Panc1 (cell line): ENCODE measurements at regions not wholly inside any gene's neighbourhood (a gene's known extent, or its start where the extent isn't known, plus 50 kb on each side); places are given as distances from the start of the nearest gene placed in this dataset.
"Not testable (repeated sequence)": the region's sequence is repeated elsewhere in the genome, so short reads cannot be mapped to it uniquely, and the experiment has no call there.

ENCODE experiments used
- ATAC-seq: fragments of 200-7000 bp; cut with Tn5 transposase; 2 replicates; pipeline ENCODE4 v1.9.1; 2020; ENCODE audit warnings: mild to moderate bottlenecking, moderate library complexity
- BruUV-seq: library from RNA; stranded (reverse); fragments of 400-500 nt; replicated peaks from 2 replicates; lab custom pipeline; 2021; lab: Mats Ljungman, UMichigan
- CTCF ChIA-PET: fragments of 300-600 bp; sonication (Branson Sonifier 250); formaldehyde crosslinking; loops from one replicate; lab custom pipeline; 2022; ENCODE audit warnings: antibody characterized with exemption; lab: Charles Lee
- POLR2A ChIA-PET: fragments of 300-600 bp; sonication (Branson Sonifier 250); formaldehyde crosslinking; loops from one replicate; lab custom pipeline; 2022; ENCODE audit warnings: antibody characterized with exemption; lab: Charles Lee
- DNase-seq: peaks from one replicate; pipeline ENCODE4 v3.0.0-alpha.2; 2010; ENCODE audit warnings: low read depth, low spot score
- H3K27ac ChIP-seq: 2 replicates; pipeline ENCODE4 v1.5.1; 2011; ENCODE audit warnings: mild to moderate bottlenecking, low read length, inconsistent platforms
- H3K27me3 ChIP-seq: fragments of 200-500 bp; sonication (Bioruptor generic); 2 replicates; pipeline ENCODE4 v1.6.0; 2014; ENCODE audit warnings: low read length, inconsistent platforms; ENCODE audit not compliant: control insufficient read depth, insufficient read depth
- H3K36me3 ChIP-seq: fragments of 200-500 bp; sonication (Bioruptor generic); 2 replicates; pipeline ENCODE4 v1.5.1; 2014; ENCODE audit warnings: inconsistent platforms, mild to moderate bottlenecking, low read length, moderate library complexity; ENCODE audit not compliant: control insufficient read depth, insufficient read depth
- H3K4me1 ChIP-seq: 2 replicates; pipeline ENCODE4 v1.5.1; 2011; ENCODE audit warnings: inconsistent platforms, mild to moderate bottlenecking, low read length, moderate library complexity; ENCODE audit not compliant: control insufficient read depth, insufficient read depth
- H3K4me3 ChIP-seq, 2 experiments: 2 replicates each; pipeline ENCODE4 v1.5.1; 2011 to 2012; ENCODE audit warnings: low read depth in 2 of 2, low read length in 2 of 2, mild to moderate bottlenecking in 2 of 2, inconsistent platforms in 1 of 2, moderate library complexity in 1 of 2
- H3K9me3 ChIP-seq: fragments of 200-500 bp; sonication (Bioruptor generic); 2 replicates; pipeline ENCODE4 v1.5.1; 2014; ENCODE audit warnings: low read depth, mild to moderate bottlenecking, inconsistent platforms, low read length, moderate library complexity; ENCODE audit not compliant: control insufficient read depth, insufficient read depth
- POLR2AphosphoS5 ChIP-seq: IDR thresholded peaks from 2 replicates; pipeline ENCODE4 v1.6.1; 2012; ENCODE audit warnings: mild to moderate bottlenecking, low read depth, low read length, moderate library complexity
- SIN3A ChIP-seq: IDR thresholded peaks from 2 replicates; pipeline ENCODE4 v1.6.1; 2012; ENCODE audit warnings: low read depth, mild to moderate bottlenecking, low read length, moderate library complexity, borderline replicate concordance; ENCODE audit not compliant: insufficient read depth
- TCF7L2 ChIP-seq: IDR thresholded peaks from 2 replicates; pipeline ENCODE4 v1.6.1; 2011; ENCODE audit warnings: mild to moderate bottlenecking, low read depth, low read length, inconsistent platforms
- in situ Hi-C: cut with HindIII; loops from 2 replicates; pipeline ENCODE4 v1.10.0; 2016; ENCODE audit warnings: low sequenced_read_pairs, low pct_unique_long_range_greater_than_20kb
- intact Hi-C: fragments of 100-400 bp; cut with micrococcal nuclease; formaldehyde crosslinking; loops from one replicate; pipeline ENCODE4 v1.10.0; 2022; ENCODE audit not compliant: unreplicated experiment
- TF ChIP-seq, protein P1 (sequence below), 2 experiments: IDR thresholded peaks; 2 replicates each; pipeline ENCODE4 v1.6.1; 2011 to 2012; ENCODE audit warnings: low read depth in 2 of 2, control low read depth in 1 of 2, low read length in 1 of 2, mild to moderate bottlenecking in 1 of 2, moderate library complexity in 1 of 2; ENCODE audit not compliant: insufficient read depth in 1 of 2
- TF ChIP-seq, protein P2 (sequence below): fragments of 450-650 bp; IDR thresholded peaks from 2 replicates; pipeline ENCODE4 v1.5.1; 2017; ENCODE audit warnings: mild to moderate bottlenecking

GRCh38 chr9:109653470-109653869 lies 126.5 kb upstream of the PALM2AKAP2 start:
- no peaks in the 10 kb centered on the region for H3K9me3 ChIP-seq
- BruUV-seq = no TSS peak
- TF ChIP-seq POLR2AphosphoS5 (no peak), TCF7L2 (no peak), SIN3A (no peak)
- TF ChIP-seq, protein P1, sequence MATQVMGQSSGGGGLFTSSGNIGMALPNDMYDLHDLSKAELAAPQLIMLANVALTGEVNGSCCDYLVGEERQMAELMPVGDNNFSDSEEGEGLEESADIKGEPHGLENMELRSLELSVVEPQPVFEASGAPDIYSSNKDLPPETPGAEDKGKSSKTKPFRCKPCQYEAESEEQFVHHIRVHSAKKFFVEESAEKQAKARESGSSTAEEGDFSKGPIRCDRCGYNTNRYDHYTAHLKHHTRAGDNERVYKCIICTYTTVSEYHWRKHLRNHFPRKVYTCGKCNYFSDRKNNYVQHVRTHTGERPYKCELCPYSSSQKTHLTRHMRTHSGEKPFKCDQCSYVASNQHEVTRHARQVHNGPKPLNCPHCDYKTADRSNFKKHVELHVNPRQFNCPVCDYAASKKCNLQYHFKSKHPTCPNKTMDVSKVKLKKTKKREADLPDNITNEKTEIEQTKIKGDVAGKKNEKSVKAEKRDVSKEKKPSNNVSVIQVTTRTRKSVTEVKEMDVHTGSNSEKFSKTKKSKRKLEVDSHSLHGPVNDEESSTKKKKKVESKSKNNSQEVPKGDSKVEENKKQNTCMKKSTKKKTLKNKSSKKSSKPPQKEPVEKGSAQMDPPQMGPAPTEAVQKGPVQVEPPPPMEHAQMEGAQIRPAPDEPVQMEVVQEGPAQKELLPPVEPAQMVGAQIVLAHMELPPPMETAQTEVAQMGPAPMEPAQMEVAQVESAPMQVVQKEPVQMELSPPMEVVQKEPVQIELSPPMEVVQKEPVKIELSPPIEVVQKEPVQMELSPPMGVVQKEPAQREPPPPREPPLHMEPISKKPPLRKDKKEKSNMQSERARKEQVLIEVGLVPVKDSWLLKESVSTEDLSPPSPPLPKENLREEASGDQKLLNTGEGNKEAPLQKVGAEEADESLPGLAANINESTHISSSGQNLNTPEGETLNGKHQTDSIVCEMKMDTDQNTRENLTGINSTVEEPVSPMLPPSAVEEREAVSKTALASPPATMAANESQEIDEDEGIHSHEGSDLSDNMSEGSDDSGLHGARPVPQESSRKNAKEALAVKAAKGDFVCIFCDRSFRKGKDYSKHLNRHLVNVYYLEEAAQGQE (IDR thresholded peaks at IDR 0.05; ENCODE audit: insufficient read depth in 1 of 2, low read depth in 2 of 2, low read length in 1 of 2) = no peak
- TF ChIP-seq, protein P2, sequence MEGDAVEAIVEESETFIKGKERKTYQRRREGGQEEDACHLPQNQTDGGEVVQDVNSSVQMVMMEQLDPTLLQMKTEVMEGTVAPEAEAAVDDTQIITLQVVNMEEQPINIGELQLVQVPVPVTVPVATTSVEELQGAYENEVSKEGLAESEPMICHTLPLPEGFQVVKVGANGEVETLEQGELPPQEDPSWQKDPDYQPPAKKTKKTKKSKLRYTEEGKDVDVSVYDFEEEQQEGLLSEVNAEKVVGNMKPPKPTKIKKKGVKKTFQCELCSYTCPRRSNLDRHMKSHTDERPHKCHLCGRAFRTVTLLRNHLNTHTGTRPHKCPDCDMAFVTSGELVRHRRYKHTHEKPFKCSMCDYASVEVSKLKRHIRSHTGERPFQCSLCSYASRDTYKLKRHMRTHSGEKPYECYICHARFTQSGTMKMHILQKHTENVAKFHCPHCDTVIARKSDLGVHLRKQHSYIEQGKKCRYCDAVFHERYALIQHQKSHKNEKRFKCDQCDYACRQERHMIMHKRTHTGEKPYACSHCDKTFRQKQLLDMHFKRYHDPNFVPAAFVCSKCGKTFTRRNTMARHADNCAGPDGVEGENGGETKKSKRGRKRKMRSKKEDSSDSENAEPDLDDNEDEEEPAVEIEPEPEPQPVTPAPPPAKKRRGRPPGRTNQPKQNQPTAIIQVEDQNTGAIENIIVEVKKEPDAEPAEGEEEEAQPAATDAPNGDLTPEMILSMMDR = no peak
- POLR2A ChIA-PET = no interaction called here
- DNase-seq = no peak
- ATAC-seq = no peak
- H3K36me3 ChIP-seq = no peaks in the 10 kb centered on the region
- no peaks in the 10 kb centered on the region for H3K27me3 ChIP-seq
- in situ Hi-C loops (no loop called here), intact Hi-C loops (loop anchor here (2.0 kb wide), 1 partner anchor 79 kb away; no protein-coding TSS in a partner anchor)
- no peak overlapping the region for H3K27ac ChIP-seq
- no peak overlapping the region for H3K4me3 ChIP-seq
- H3K4me1 ChIP-seq = no peaks in the 10 kb centered on the region
- CTCF ChIA-PET = no interaction called here

- in situ Hi-C loops, ATAC-seq: not testable (repeated sequence)
These were observed 116.0 kb upstream of the PALM2AKAP2 start for GRCh38 chr9:109663978-109664377.

DNA sequence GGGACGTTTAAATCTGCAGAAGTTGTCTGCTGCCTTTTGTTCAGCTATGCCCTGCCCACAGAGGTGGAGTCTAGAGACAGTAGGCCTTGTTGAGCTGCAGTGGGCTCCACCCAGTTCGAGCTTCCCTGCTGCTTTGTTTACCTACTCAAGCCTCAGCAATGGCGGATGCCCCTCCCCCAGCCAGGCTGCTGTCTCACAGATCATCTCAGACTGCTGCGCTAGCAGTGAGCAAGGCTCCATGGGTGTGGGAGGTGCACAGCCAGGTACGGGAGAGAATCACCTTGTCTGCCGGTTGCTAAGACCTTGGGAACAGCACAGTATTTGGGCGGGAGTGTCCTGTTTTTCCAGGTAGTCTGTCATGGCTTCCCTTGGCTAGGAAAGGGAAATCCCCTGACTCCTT lies 114.3 kb upstream of the PALM2AKAP2 start:
- CTCF ChIA-PET, BruUV-seq, intact Hi-C loops, DNase-seq, ATAC-seq, H3K36me3 ChIP-seq, H3K4me3 ChIP-seq, in situ Hi-C loops, H3K9me3 ChIP-seq, H3K4me1 ChIP-seq, H3K27ac ChIP-seq, H3K27me3 ChIP-seq, POLR2A ChIA-PET: not testable (repeated sequence)

More at GRCh38 chr9:109663978-109664377, 116.0 kb upstream of the PALM2AKAP2 start:
- intact Hi-C loops, DNase-seq, H3K27ac ChIP-seq, H3K27me3 ChIP-seq, H3K9me3 ChIP-seq, H3K36me3 ChIP-seq, H3K4me3 ChIP-seq, H3K4me1 ChIP-seq, CTCF ChIA-PET, BruUV-seq: not testable (repeated sequence)
- POLR2A ChIA-PET = interaction anchor here (0.7 kb wide), 1 partner anchor 48 kb away, joined by 7 read pairs; no protein-coding TSS in a partner anchor
